Ectodermal cell (in vitro differentiated cells): ENCODE measurements at regions not wholly inside any gene's neighbourhood (a gene's known extent, or its start where the extent isn't known, plus 50 kb on each side); places are given as distances from the start of the nearest gene placed in this dataset.

Source experiments
- H3K27ac ChIP-seq: 2 replicates; pipeline ENCODE4 v1.7.0; 2013; ENCODE audit warnings: mild to moderate bottlenecking, low read depth, low read length; ENCODE audit not compliant: insufficient read depth, poor library complexity, severe bottlenecking
- H3K27me3 ChIP-seq: 2 replicates; pipeline ENCODE4 v1.7.0; 2013; ENCODE audit warnings: mild to moderate bottlenecking, low read length; ENCODE audit not compliant: insufficient read depth, control insufficient read depth, poor library complexity, severe bottlenecking
- H3K36me3 ChIP-seq: one replicate; pipeline ENCODE4 v1.7.0; 2013; ENCODE audit warnings: low read length; ENCODE audit not compliant: control insufficient read depth, insufficient read depth
- H3K4me1 ChIP-seq: one replicate; pipeline ENCODE4 v1.7.0; 2013; ENCODE audit warnings: low read length; ENCODE audit not compliant: control insufficient read depth, insufficient read depth
- H3K4me3 ChIP-seq: 2 replicates; pipeline ENCODE4 v1.7.0; 2013; ENCODE audit warnings: low read depth, low read length, control low read depth; ENCODE audit not compliant: insufficient read depth
- H3K9me3 ChIP-seq: 2 replicates; pipeline ENCODE4 v1.7.0; 2013; ENCODE audit warnings: mild to moderate bottlenecking, low read length, moderate library complexity; ENCODE audit not compliant: control insufficient read depth
- WGBS, 2 experiments: methylation state at CpG; one replicate each; pipeline ENCODE4 v1.1.7; 2013; ENCODE audit warnings: missing lambda C conversion rate in 2 of 2; 5-methylcytosine and 5-hydroxymethylcytosine counted together

GRCh38 chrX:5648941-5649568, 579.6 kb downstream of the NLGN4X start:
- no peaks in the 10 kb centered on the region for H3K36me3 ChIP-seq
- no peaks in the 10 kb centered on the region for H3K4me1 ChIP-seq
- no peaks in the 10 kb centered on the region for H3K9me3 ChIP-seq
- H3K27me3 ChIP-seq, result no peaks in the 10 kb centered on the region
- WGBS, 2 experiments, result 50 to 65% methylated on average over 9 to 11 of the region's 12 CpGs
- H3K4me3 ChIP-seq, result no peak overlapping the region
- H3K27ac ChIP-seq, result no peak overlapping the region

GRCh38 chrX:5646818-5647217, 581.8 kb downstream of the NLGN4X start:
- Histone ChIP-seq H3K27me3 (no peaks in the 10 kb centered on the region), H3K36me3 (no peaks in the 10 kb centered on the region), H3K4me1 (no peaks in the 10 kb centered on the region), H3K4me3 (no peak overlapping the region), H3K9me3 (no peaks in the 10 kb centered on the region), H3K27ac (no peak overlapping the region)
- WGBS, 2 experiments, result 92% methylated on average over 5 of the region's 5 CpGs

GRCh38 chrX:5644776-5645175, 583.9 kb downstream of the NLGN4X start:
- no peaks in the 10 kb centered on the region for H3K36me3 ChIP-seq
- H3K4me3 ChIP-seq, result no peak overlapping the region
- H3K27me3 ChIP-seq, result no peaks in the 10 kb centered on the region
- no peak overlapping the region for H3K27ac ChIP-seq
- 66 to 71% methylated on average over 7 of the region's 8 CpGs for WGBS, 2 experiments
- H3K4me1 ChIP-seq, result no peaks in the 10 kb centered on the region
- no peaks in the 10 kb centered on the region for H3K9me3 ChIP-seq

- WGBS, 2 experiments, result 91 to 94% methylated on average over 4 of the region's 4 CpGs
- H3K4me1 ChIP-seq, result no peaks in the 10 kb centered on the region
Observed at GRCh38 chrX:5640071-5640470, 588.6 kb downstream of the NLGN4X start.

GRCh38 chrX:5638572-5638971, 590.1 kb downstream of the NLGN4X start:
- Histone ChIP-seq H3K4me3 (no peak overlapping the region), H3K27me3 (no peaks in the 10 kb centered on the region), H3K36me3 (no peaks in the 10 kb centered on the region), H3K9me3 (no peaks in the 10 kb centered on the region), H3K4me1 (no peaks in the 10 kb centered on the region), H3K27ac (no peak overlapping the region)
- 95% methylated on average over 6 of the region's 7 CpGs for WGBS, 2 experiments

More at GRCh38 chrX:5640071-5640470, 588.6 kb downstream of the NLGN4X start:
- H3K4me3 ChIP-seq, result no peak overlapping the region
- H3K9me3 ChIP-seq, result no peaks in the 10 kb centered on the region
- no peaks in the 10 kb centered on the region for H3K27me3 ChIP-seq
- H3K36me3 ChIP-seq, result no peaks in the 10 kb centered on the region
- no peak overlapping the region for H3K27ac ChIP-seq

- Histone ChIP-seq H3K9me3 (no peaks in the 10 kb centered on the region), H3K4me3 (no peak overlapping the region), H3K27me3 (no peaks in the 10 kb centered on the region), H3K36me3 (no peaks in the 10 kb centered on the region), H3K4me1 (no peaks in the 10 kb centered on the region), H3K27ac (no peak overlapping the region)
Observed at GRCh38 chrX:5632887-5633286, 595.8 kb downstream of the NLGN4X start.

GRCh38 chrX:5632061-5632614, 596.5 kb downstream of the NLGN4X start:
- Histone ChIP-seq H3K27me3 (no peaks in the 10 kb centered on the region), H3K27ac (no peak overlapping the region), H3K4me1 (no peaks in the 10 kb centered on the region), H3K9me3 (no peaks in the 10 kb centered on the region), H3K4me3 (no peak overlapping the region), H3K36me3 (no peaks in the 10 kb centered on the region)
- 61 to 64% methylated on average over 9 of the region's 9 CpGs for WGBS, 2 experiments

GRCh38 chrX:5617666-5618065, 611.0 kb downstream of the NLGN4X start:
- no peaks in the 10 kb centered on the region for H3K27me3 ChIP-seq
- no peaks in the 10 kb centered on the region for H3K4me1 ChIP-seq
- H3K4me3 ChIP-seq, result no peak overlapping the region
- H3K27ac ChIP-seq, result no peak overlapping the region
- no peaks in the 10 kb centered on the region for H3K36me3 ChIP-seq
- no peaks in the 10 kb centered on the region for H3K9me3 ChIP-seq

- H3K27me3 ChIP-seq, result no peaks in the 10 kb centered on the region
- H3K4me1 ChIP-seq, result no peaks in the 10 kb centered on the region
- H3K27ac ChIP-seq, result no peak overlapping the region
- H3K4me3 ChIP-seq, result no peak overlapping the region
- H3K36me3 ChIP-seq, result no peaks in the 10 kb centered on the region
- H3K9me3 ChIP-seq, result no peaks in the 10 kb centered on the region
- WGBS, 2 experiments, result 87 to 96% methylated on average over 4 of the region's 4 CpGs
Observed at GRCh38 chrX:5595570-5595969, 633.1 kb downstream of the NLGN4X start.

- Histone ChIP-seq H3K27me3 (no peaks in the 10 kb centered on the region), H3K9me3 (no peaks in the 10 kb centered on the region), H3K36me3 (no peaks in the 10 kb centered on the region), H3K4me1 (no peaks in the 10 kb centered on the region), H3K4me3 (no peak overlapping the region), H3K27ac (no peak overlapping the region)
Observed at GRCh38 chrX:5586726-5587125, 641.9 kb downstream of the NLGN4X start.

- no CpG with 5 or more reads among the region's 1 CpG for WGBS, 2 experiments
- H3K36me3 ChIP-seq, result no peaks in the 10 kb centered on the region
Observed at GRCh38 chrX:5575407-5575806, 653.3 kb downstream of the NLGN4X start.

More at GRCh38 chrX:5575407-5575806, 653.3 kb downstream of the NLGN4X start:
- Histone ChIP-seq H3K27me3 (no peaks in the 10 kb centered on the region), H3K4me1 (no peaks in the 10 kb centered on the region), H3K4me3 (no peak overlapping the region), H3K27ac (no peak overlapping the region), H3K9me3 (no peaks in the 10 kb centered on the region)
